Endothelial cell (in vitro differentiated cells): ENCODE measurements at regions not wholly inside any gene's neighbourhood (a gene's known extent, or its start where the extent isn't known, plus 50 kb on each side); places are given as distances from the start of the nearest gene placed in this dataset.

ENCODE experiments used
- DNase-seq: peaks from one replicate; pipeline ENCODE4 v3.0.0; 2021; ENCODE audit warnings: low spot score
- H3K27ac Mint-ChIP-seq: one replicate; pipeline ENCODE4 v1.8.0; 2021; ENCODE audit warnings: mixed read lengths, inconsistent platforms; ENCODE audit not compliant: unreplicated experiment
- H3K27me3 Mint-ChIP-seq: one replicate; pipeline ENCODE4 v1.8.0; 2021; ENCODE audit warnings: mild to moderate bottlenecking, moderate library complexity, mixed read lengths, inconsistent platforms; ENCODE audit not compliant: unreplicated experiment
- H3K36me3 Mint-ChIP-seq: one replicate; pipeline ENCODE4 v1.8.0; 2021; ENCODE audit warnings: mild to moderate bottlenecking, low read depth, mixed read lengths, inconsistent platforms; ENCODE audit not compliant: unreplicated experiment
- H3K4me1 Mint-ChIP-seq: one replicate; pipeline ENCODE4 v1.8.0; 2021; ENCODE audit warnings: mild to moderate bottlenecking, mixed read lengths, inconsistent platforms; ENCODE audit not compliant: unreplicated experiment
- H3K4me3 Mint-ChIP-seq: one replicate; pipeline ENCODE4 v1.8.0; 2021; ENCODE audit warnings: mild to moderate bottlenecking, mixed read lengths, inconsistent platforms; ENCODE audit not compliant: unreplicated experiment
- H3K9me3 Mint-ChIP-seq: one replicate; pipeline ENCODE4 v1.8.0; 2021; ENCODE audit warnings: mixed read lengths, inconsistent platforms; ENCODE audit not compliant: unreplicated experiment
- CTCF ChIP-seq: fragments of 200-600 bp; sonication (generic); IDR thresholded peaks from one replicate; pipeline ENCODE4 v1.5.0; 2021; ENCODE audit warnings: antibody characterized with exemption; ENCODE audit not compliant: unreplicated experiment

- no peak for DNase-seq
- Mint-ChIP-seq H3K9me3 (no peaks in the 10 kb centered on the region), H3K4me1 (no peaks in the 10 kb centered on the region), H3K27me3 (no peaks in the 10 kb centered on the region), H3K27ac (no peak overlapping the region), H3K36me3 (no peaks in the 10 kb centered on the region), H3K4me3 (no peak overlapping the region)
- no peak for TF ChIP-seq CTCF
Measured at GRCh38 chr4:13212936-13213335, 271.2 kb downstream of the RAB28 start.

- Mint-ChIP-seq H3K9me3 (no peaks in the 10 kb centered on the region), H3K27me3 (no peaks in the 10 kb centered on the region), H3K27ac (no peak overlapping the region), H3K36me3 (no peaks in the 10 kb centered on the region), H3K4me3 (no peak overlapping the region), H3K4me1 (no peaks in the 10 kb centered on the region)
- no peak for TF ChIP-seq CTCF
- no peak for DNase-seq
Measured at GRCh38 chr4:13209600-13209999, 274.5 kb downstream of the RAB28 start.

GRCh38 chr4:13208558-13209193 lies 275.5 kb downstream of the RAB28 start:
- Mint-ChIP-seq H3K4me1 (no peaks in the 10 kb centered on the region), H3K36me3 (no peaks in the 10 kb centered on the region), H3K27ac (no peak overlapping the region), H3K4me3 (no peak overlapping the region), H3K9me3 (no peaks in the 10 kb centered on the region), H3K27me3 (no peaks in the 10 kb centered on the region)
- no peak for DNase-seq
- no peak for TF ChIP-seq CTCF

- Mint-ChIP-seq H3K27me3 (no peaks in the 10 kb centered on the region), H3K36me3 (no peaks in the 10 kb centered on the region), H3K4me1 (no peaks in the 10 kb centered on the region), H3K9me3 (no peaks in the 10 kb centered on the region), H3K4me3 (no peak overlapping the region), H3K27ac (no peak overlapping the region)
- TF ChIP-seq CTCF: no peak
- no peak for DNase-seq
Measured at GRCh38 chr4:13207226-13207625, 276.9 kb downstream of the RAB28 start.

- Mint-ChIP-seq H3K27me3 (no peaks in the 10 kb centered on the region), H3K36me3 (no peaks in the 10 kb centered on the region), H3K9me3 (no peaks in the 10 kb centered on the region), H3K4me1 (no peaks in the 10 kb centered on the region), H3K27ac (no peak overlapping the region), H3K4me3 (no peak overlapping the region)
- no peak for TF ChIP-seq CTCF
- DNase-seq: no peak
Measured at GRCh38 chr4:13203101-13203500, 281.0 kb downstream of the RAB28 start.
